Stomach (tissue), 8 donors: ENCODE measurements at regions not wholly inside any gene's neighbourhood (a gene's known extent, or its start where the extent isn't known, plus 50 kb on each side); places are given as distances from the start of the nearest gene placed in this dataset.

Source experiments
- DNase-seq, 2 donors: peaks; one replicate each; pipeline versions ENCODE4 v3.0.0 to v3.0.0-alpha.2; 2013 to 2019
- H3K27ac ChIP-seq, 5 donors: fragments of 200-600 bp in 4 of 5; sonication (generic) in 4 of 5; one replicate each; pipeline ENCODE4 v1.5.1; 2013 to 2019; ENCODE audit warnings: mild to moderate bottlenecking in 1 of 5, moderate library complexity in 1 of 5
- H3K27me3 ChIP-seq, 3 donors: fragments of 200-600 bp; sonication (generic); one replicate each; pipeline ENCODE4 v1.5.1; 2017 to 2019; ENCODE audit warnings: mixed run types in 1 of 3
- H3K36me3 ChIP-seq, 4 donors: fragments of 200-600 bp; sonication (generic); 1 replicate in 3 of 4; 2 replicates in 1 of 4; pipeline ENCODE4 v1.5.1; 2016 to 2019
- H3K4me1 ChIP-seq, 4 donors: fragments of 200-600 bp; sonication (generic); one replicate each; pipeline ENCODE4 v1.5.1; 2016 to 2019
- H3K4me3 ChIP-seq, 4 donors: fragments of 200-600 bp; sonication (generic) in 3 of 4; one replicate each; pipeline ENCODE4 v1.5.1; 2016 to 2019; ENCODE audit warnings: mild to moderate bottlenecking in 1 of 4
- H3K9me3 ChIP-seq, 4 donors: fragments of 200-600 bp; sonication (generic); one replicate each; pipeline ENCODE4 v1.5.1; 2016 to 2019
- CTCF ChIP-seq, 7 experiments: fragments of 450-650 bp in 4 of 7; fragments of 200-600 bp in 3 of 7; sonication (generic) in 3 of 7; IDR thresholded peaks; one replicate each; pipeline ENCODE4 v1.5.1; 2016 to 2019; ENCODE audit warnings: antibody characterized with exemption in 7 of 7, control low read depth in 2 of 7, mild to moderate bottlenecking in 1 of 7
- EP300 ChIP-seq: sonication (generic); formaldehyde crosslinking; IDR thresholded peaks from one replicate; pipeline ENCODE4 v1.6.1; 2017; ENCODE audit warnings: antibody characterized with exemption
- POLR2A ChIP-seq, 4 donors: fragments of 450-650 bp; IDR thresholded peaks; one replicate each; pipeline ENCODE4 v1.6.1; 2016; ENCODE audit warnings: antibody characterized with exemption in 4 of 4, control low read depth in 2 of 4, mild to moderate bottlenecking in 1 of 4, moderate library complexity in 1 of 4
- POLR2AphosphoS5 ChIP-seq, 3 donors: sonication (generic); formaldehyde crosslinking; IDR thresholded peaks; one replicate each; pipeline ENCODE4 v1.6.1; 2016; ENCODE audit warnings: antibody characterized with exemption in 3 of 3
- WGBS, 5 donors: extraction: QIAGEN DNeasy Blood & Tissue Kit in 3 of 5; methylation state at CpG; one replicate each; pipeline versions ENCODE4 v1.1.5 to v1.1.7; 2013 to 2018; 5-methylcytosine and 5-hydroxymethylcytosine counted together
- intact Hi-C: fragments of 100-400 bp; cut with DNase I; formaldehyde crosslinking; loops from one replicate; pipeline ENCODE4 v1.15.1; 2023; ENCODE audit warnings: low total_unique reads
- donor health status: healthy with polysubstance abuse.
- donor health status: Bipolar disorder and iron deficiency.
- donor health status: healthy.

GRCh38 chr3:111332488-111333080 is 209.4 kb upstream of the CD96 start:
- no peak for TF ChIP-seq CTCF (IDR thresholded peaks at IDR 0.05)
- no peak for TF ChIP-seq POLR2AphosphoS5 (IDR thresholded peaks at IDR 0.05)
- TF ChIP-seq EP300: no peak
- TF ChIP-seq POLR2A (IDR thresholded peaks at IDR 0.05): no peak
- WGBS, 5 donors: 85 to 96% (median 91%) methylated on average over 3 of the region's 3 CpGs

GRCh38 chr3:111333642-111334041 is 208.4 kb upstream of the CD96 start:
- Histone ChIP-seq H3K9me3 (no peaks in the 10 kb centered on the region), H3K4me3 (no peak overlapping the region), H3K4me1 (peaks cover 0 to 5% (median 0%) of the 10 kb centered on the region in 4 donors), H3K27ac (no peak overlapping the region), H3K36me3 (no peaks in the 10 kb centered on the region), H3K27me3 (no peaks in the 10 kb centered on the region)
- no peak for DNase-seq
- 89 to 95% (median 93%) methylated on average over 3 of the region's 3 CpGs for WGBS, 5 donors
- TF ChIP-seq POLR2A (IDR thresholded peaks at IDR 0.05): no peak
- no peak for TF ChIP-seq CTCF (IDR thresholded peaks at IDR 0.05)
- no peak for TF ChIP-seq EP300
- TF ChIP-seq POLR2AphosphoS5 (IDR thresholded peaks at IDR 0.05): no peak
- intact Hi-C loops: no loop called here

More at GRCh38 chr3:111332488-111333080, 209.4 kb upstream of the CD96 start:
- Histone ChIP-seq H3K4me3 (no peak overlapping the region), H3K4me1 (no peaks in the 10 kb centered on the region), H3K27ac (no peak overlapping the region), H3K36me3 (no peaks in the 10 kb centered on the region), H3K27me3 (no peaks in the 10 kb centered on the region), H3K9me3 (no peaks in the 10 kb centered on the region)
- no peak for DNase-seq
- intact Hi-C loops: no loop called here

- 79 to 93% (median 92%) methylated on average over 2 of the region's 2 CpGs for WGBS, 5 donors
- Histone ChIP-seq H3K4me1 (peaks cover 0 to 5% (median 0%) of the 10 kb centered on the region in 4 donors), H3K36me3 (no peaks in the 10 kb centered on the region), H3K27ac (no peak overlapping the region), H3K27me3 (no peaks in the 10 kb centered on the region), H3K9me3 (peaks cover 0 to 8% (median 3%) of the 10 kb centered on the region in 4 donors), H3K4me3 (no peak overlapping the region)
- TF ChIP-seq POLR2AphosphoS5 (IDR thresholded peaks at IDR 0.05) (no peak), CTCF (IDR thresholded peaks at IDR 0.05) (no peak), EP300 (no peak), POLR2A (IDR thresholded peaks at IDR 0.05) (no peak)
- no peak for DNase-seq
- intact Hi-C loops: no loop called here
Measured at GRCh38 chr3:111335512-111336303, 206.3 kb upstream of the CD96 start.

- peaks cover 0 to 15% (median 9%) of the 10 kb centered on the region in 4 donors for H3K9me3 ChIP-seq
- no peak for DNase-seq
- intact Hi-C loops: no loop called here
- no peak overlapping the region for H3K4me3 ChIP-seq
- H3K4me1 ChIP-seq: peaks cover 0 to 5% (median 0%) of the 10 kb centered on the region in 4 donors
- TF ChIP-seq CTCF (IDR thresholded peaks at IDR 0.05): no peak
- TF ChIP-seq EP300: no peak
- no peak for TF ChIP-seq POLR2AphosphoS5 (IDR thresholded peaks at IDR 0.05)
- H3K27ac ChIP-seq: no peak overlapping the region
- H3K27me3 ChIP-seq: no peaks in the 10 kb centered on the region
- H3K36me3 ChIP-seq: no peaks in the 10 kb centered on the region
- 44 to 55% (median 49%) methylated on average over 2 of the region's 2 CpGs for WGBS, 5 donors
Measured at GRCh38 chr3:111336511-111336910, 205.5 kb upstream of the CD96 start.
